ENCODE measurements at regions not wholly inside any gene's neighbourhood (a gene's known extent, or its start where the extent isn't known, plus 50 kb on each side); places are given as distances from the start of the nearest gene placed in this dataset.

- ATAC-seq: peak; percentile 45; the same call in 2 of the 3 replicates
- TF ChIP-seq TOX (CRISPR knock-in tag; IDR thresholded peaks at IDR 0.05; ENCODE audit: borderline replicate concordance): no peak
- TF ChIP-seq OSR1 (CRISPR knock-in tag; IDR thresholded peaks at IDR 0.05): no peak
Measured at GRCh38 chr18:59085797-59086196, 53.9 kb upstream of the SEC11C start.

GRCh38 chr18:59086522-59086921, 53.2 kb upstream of the SEC11C start:
- ATAC-seq: no peak
- TF ChIP-seq ARNTL (CRISPR knock-in tag; IDR thresholded peaks at IDR 0.05; ENCODE audit: borderline replicate concordance, low read depth): no peak
- TF ChIP-seq CSDC2 (CRISPR knock-in tag; IDR thresholded peaks at IDR 0.05): no peak
- no peak for TF ChIP-seq ZNF565 (CRISPR knock-in tag; conservative IDR thresholded peaks at IDR 0.05; ENCODE audit: low read depth)
- TF ChIP-seq ZNF8 (CRISPR knock-in tag; IDR thresholded peaks at IDR 0.05): no peak
- TF ChIP-seq OSR1 (CRISPR knock-in tag; IDR thresholded peaks at IDR 0.05): no peak
- TF ChIP-seq TOX (CRISPR knock-in tag; IDR thresholded peaks at IDR 0.05; ENCODE audit: borderline replicate concordance): no peak
- no peak for TF ChIP-seq TCF4 (CRISPR knock-in tag; IDR thresholded peaks at IDR 0.05; ENCODE audit: borderline replicate concordance)

GRCh38 chr18:59087391-59087790, 52.3 kb upstream of the SEC11C start:
- ATAC-seq: no peak
- TF ChIP-seq ZFP30 (CRISPR knock-in tag; IDR thresholded peaks at IDR 0.05): no peak
- TF ChIP-seq CSRNP3 (CRISPR knock-in tag; IDR thresholded peaks at IDR 0.05): no peak
- TF ChIP-seq SNAI2 (CRISPR knock-in tag; IDR thresholded peaks at IDR 0.05): no peak
- TF ChIP-seq ZNF70 (CRISPR knock-in tag; IDR thresholded peaks at IDR 0.05): no peak
- no peak for TF ChIP-seq PATZ1 (CRISPR knock-in tag; IDR thresholded peaks at IDR 0.05; ENCODE audit: borderline replicate concordance)
- no peak for TF ChIP-seq ISL1 (CRISPR knock-in tag; IDR thresholded peaks at IDR 0.05)
- TF ChIP-seq ZFP3 (CRISPR knock-in tag; IDR thresholded peaks at IDR 0.05): no peak
- TF ChIP-seq ZNF8 (CRISPR knock-in tag; IDR thresholded peaks at IDR 0.05): no peak
- no peak for TF ChIP-seq ZNF565 (CRISPR knock-in tag; conservative IDR thresholded peaks at IDR 0.05; ENCODE audit: low read depth)
- no peak for TF ChIP-seq CREB5 (CRISPR knock-in tag; IDR thresholded peaks at IDR 0.05; ENCODE audit: low read depth)

All from SK-N-SH treated with all-trans-retinoic acid at 6 μM for 48 hours (cell line).